ENCODE measurements at regions not wholly inside any gene's neighbourhood (a gene's known extent, or its start where the extent isn't known, plus 50 kb on each side); places are given as distances from the start of the nearest gene placed in this dataset.

DNA sequence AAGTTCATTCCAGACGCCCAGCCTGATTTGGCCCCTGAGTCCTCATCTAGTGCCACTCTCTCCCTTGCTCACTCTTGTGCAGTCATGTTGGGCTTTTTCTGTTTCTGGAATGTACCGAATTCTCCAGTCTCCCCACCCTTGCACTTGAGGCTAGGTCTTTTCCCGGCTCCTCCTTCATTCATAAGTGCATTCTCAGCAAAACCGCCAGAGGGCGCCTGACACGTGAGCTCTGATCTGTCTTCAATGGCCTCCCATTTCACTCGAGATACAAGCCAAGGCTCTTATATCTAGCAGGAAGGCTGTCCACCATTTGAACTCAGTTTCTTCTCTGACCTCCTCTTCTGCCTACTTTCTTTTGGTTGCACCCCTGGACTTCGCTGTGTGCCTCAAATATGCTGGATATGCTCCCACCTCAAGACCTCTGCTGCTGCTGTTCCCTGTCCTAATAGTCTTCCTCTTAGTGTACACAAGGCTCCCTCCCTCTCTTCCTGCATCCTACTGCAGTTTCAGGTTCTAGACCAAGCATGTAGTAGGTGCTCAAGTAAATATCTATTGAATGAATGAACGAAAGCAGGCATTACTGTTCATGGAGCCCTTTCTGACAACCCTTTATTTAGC, 568.1 kb upstream of the WWC1 start:
- in situ Hi-C loops (cut with MboI; ENCODE audit: low pct_unique_long_range_greater_than_20kb, low sequenced_read_pairs, unreplicated experiment) = no loop called here
- DNase-seq (ENCODE audit: low spot score) = peak; percentile 69
- TF ChIP-seq, protein P1, sequence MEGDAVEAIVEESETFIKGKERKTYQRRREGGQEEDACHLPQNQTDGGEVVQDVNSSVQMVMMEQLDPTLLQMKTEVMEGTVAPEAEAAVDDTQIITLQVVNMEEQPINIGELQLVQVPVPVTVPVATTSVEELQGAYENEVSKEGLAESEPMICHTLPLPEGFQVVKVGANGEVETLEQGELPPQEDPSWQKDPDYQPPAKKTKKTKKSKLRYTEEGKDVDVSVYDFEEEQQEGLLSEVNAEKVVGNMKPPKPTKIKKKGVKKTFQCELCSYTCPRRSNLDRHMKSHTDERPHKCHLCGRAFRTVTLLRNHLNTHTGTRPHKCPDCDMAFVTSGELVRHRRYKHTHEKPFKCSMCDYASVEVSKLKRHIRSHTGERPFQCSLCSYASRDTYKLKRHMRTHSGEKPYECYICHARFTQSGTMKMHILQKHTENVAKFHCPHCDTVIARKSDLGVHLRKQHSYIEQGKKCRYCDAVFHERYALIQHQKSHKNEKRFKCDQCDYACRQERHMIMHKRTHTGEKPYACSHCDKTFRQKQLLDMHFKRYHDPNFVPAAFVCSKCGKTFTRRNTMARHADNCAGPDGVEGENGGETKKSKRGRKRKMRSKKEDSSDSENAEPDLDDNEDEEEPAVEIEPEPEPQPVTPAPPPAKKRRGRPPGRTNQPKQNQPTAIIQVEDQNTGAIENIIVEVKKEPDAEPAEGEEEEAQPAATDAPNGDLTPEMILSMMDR (IDR thresholded peaks at IDR 0.05; ENCODE audit: extremely low read depth, insufficient read depth, missing control alignments) = peak; percentile 84

DNA sequence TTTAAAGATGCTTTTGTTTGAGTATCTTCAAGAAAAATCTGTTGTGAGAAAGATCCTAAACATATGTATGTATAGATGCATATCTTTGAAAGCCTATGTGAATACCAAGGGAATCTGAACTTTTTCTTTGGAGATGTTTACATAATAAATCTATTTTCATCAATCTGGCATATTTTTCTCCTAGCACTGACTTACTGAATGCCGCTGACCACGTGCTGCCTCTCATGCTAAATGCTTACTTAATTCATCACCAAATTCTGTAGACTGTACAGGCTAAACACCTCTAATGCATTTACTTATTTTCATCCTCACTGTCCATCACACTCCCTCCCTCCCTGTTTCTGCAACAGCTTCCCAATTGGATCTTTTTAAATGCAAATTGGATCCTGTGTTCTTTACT, 566.2 kb upstream of the WWC1 start:
- in situ Hi-C loops (cut with MboI; ENCODE audit: low pct_unique_long_range_greater_than_20kb, low sequenced_read_pairs, unreplicated experiment) = no loop called here

DNA sequence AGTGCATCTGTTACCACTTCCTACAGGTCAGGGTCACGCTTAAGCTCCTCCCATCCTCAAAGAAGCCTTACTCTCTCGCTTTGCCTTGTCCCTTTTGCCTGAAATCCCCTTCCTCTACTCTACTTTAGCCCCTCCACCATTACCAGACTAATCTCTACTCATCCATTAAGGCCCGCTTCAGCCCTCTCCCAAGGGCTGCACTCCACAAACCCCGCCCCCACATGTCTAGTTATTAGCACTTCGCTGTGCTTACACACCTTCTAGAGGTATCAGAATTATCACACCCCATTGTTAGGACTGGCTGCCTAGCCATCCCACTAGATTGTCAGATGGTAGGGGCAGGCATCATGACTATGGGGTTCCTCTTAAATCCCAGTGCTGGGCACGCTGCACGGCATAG, 565.7 kb upstream of the WWC1 start:
- DNase-seq (ENCODE audit: low spot score) = no peak
- TF ChIP-seq, protein P1 (IDR thresholded peaks at IDR 0.05; ENCODE audit: extremely low read depth, insufficient read depth, missing control alignments) = no peak
- in situ Hi-C loops (cut with MboI; ENCODE audit: low pct_unique_long_range_greater_than_20kb, low sequenced_read_pairs, unreplicated experiment) = no loop called here

More for the DNA sequence above, 566.2 kb upstream of the WWC1 start:
- DNase-seq (ENCODE audit: low spot score) = no peak
- TF ChIP-seq, protein P1 (IDR thresholded peaks at IDR 0.05; ENCODE audit: extremely low read depth, insufficient read depth, missing control alignments) = no peak

DNA sequence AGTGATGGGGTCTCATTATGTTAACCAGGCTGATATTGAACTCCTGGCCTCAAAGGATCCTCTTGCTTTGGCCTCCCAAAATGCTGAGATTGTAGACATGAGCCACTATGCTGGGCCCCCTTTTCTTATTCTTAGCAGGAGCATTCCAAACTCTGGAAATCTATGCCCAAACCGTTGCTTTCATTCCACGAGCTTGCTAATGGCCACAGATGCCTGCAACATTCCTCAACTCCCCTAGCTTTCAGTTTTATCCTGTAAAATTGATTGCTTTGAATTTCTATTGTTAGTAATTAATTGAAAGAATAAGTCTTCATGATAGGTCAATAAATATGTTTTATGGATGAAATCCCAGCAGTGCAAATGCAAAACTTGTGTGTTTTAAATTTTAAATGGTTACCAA, 564.8 kb upstream of the WWC1 start:
- TF ChIP-seq, protein P1 (IDR thresholded peaks at IDR 0.05; ENCODE audit: extremely low read depth, insufficient read depth, missing control alignments) = no peak
- in situ Hi-C loops (cut with MboI; ENCODE audit: low pct_unique_long_range_greater_than_20kb, low sequenced_read_pairs, unreplicated experiment) = no loop called here
- DNase-seq (ENCODE audit: low spot score) = no peak

DNA sequence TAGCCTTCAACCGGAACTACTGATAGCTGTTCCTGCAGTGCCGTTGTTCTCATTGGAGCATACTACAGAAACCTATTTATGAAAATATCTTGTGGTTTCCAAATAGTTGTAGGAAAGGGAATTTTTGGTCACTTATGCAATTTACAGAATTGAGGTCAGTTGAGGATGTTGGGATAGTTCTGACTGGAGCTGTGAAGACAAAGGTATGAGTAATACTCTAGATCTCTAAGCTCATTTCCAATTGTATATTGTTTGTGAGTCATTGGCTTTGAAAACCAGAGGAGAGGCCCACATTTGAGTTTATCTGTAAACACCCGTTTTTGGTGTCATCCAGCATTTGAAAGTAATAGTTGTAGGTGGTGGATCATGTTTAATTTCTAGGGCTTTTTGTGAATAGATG, 561.3 kb upstream of the WWC1 start:
- DNase-seq (ENCODE audit: low spot score) = no peak
- in situ Hi-C loops (cut with MboI; ENCODE audit: low pct_unique_long_range_greater_than_20kb, low sequenced_read_pairs, unreplicated experiment) = no loop called here
- TF ChIP-seq, protein P1 (IDR thresholded peaks at IDR 0.05; ENCODE audit: extremely low read depth, insufficient read depth, missing control alignments) = no peak

DNA sequence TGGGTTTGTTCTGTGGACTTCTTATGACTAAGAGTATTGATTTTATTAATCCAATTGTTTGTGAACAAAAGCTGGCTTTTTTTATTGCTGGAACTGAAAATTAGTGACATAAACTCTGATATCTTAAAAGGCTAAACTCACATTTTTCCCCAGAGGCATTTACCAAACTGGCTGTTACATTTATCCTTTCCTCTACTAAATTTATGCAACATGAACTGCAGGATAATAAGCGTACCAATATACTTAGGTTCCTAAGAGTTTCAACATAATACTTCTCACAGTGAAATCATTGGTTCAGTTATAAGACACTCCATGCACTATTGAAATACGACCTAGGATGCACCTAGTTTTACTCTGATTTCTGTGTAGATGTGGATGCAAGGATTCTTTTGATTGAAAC, 560.8 kb upstream of the WWC1 start:
- in situ Hi-C loops (cut with MboI; ENCODE audit: low pct_unique_long_range_greater_than_20kb, low sequenced_read_pairs, unreplicated experiment) = no loop called here
- TF ChIP-seq, protein P1 (IDR thresholded peaks at IDR 0.05; ENCODE audit: extremely low read depth, insufficient read depth, missing control alignments) = no peak
- no peak for DNase-seq (ENCODE audit: low spot score)
